SU-DHL-6 (cell line): ENCODE measurements at regions not wholly inside any gene's neighbourhood (a gene's known extent, or its start where the extent isn't known, plus 50 kb on each side); places are given as distances from the start of the nearest gene placed in this dataset.

ENCODE experiments used
- H2AFZ ChIP-seq: fragments of 200-600 bp; sonication (generic); 2 replicates; pipeline ENCODE4 v1.6.1; 2014; ENCODE audit warnings: low read depth, mild to moderate bottlenecking, moderate library complexity, mixed read lengths, antibody characterized with exemption, low read length; ENCODE audit not compliant: severe bottlenecking
- H3F3A ChIP-seq: fragments of 200-600 bp; shearing (Covaris generic); 2 replicates; pipeline ENCODE4 v1.6.0; 2016; ENCODE audit warnings: antibody characterized with exemption, mild to moderate bottlenecking; ENCODE audit not compliant: insufficient read depth
- H3K27ac ChIP-seq: fragments of 200-600 bp; sonication (generic); 2 replicates; pipeline ENCODE4 v1.5.1; 2016; ENCODE audit warnings: low read depth, mild to moderate bottlenecking, low read length, moderate library complexity, mixed read lengths
- H3K27me3 ChIP-seq: fragments of 200-600 bp; sonication (generic), shearing (Covaris generic); 2 replicates; pipeline ENCODE4 v1.6.0; 2014; ENCODE audit warnings: mild to moderate bottlenecking, low read length
- H3K36me3 ChIP-seq: fragments of 200-600 bp; sonication (generic); 2 replicates; pipeline ENCODE4 v1.6.1; 2014; ENCODE audit warnings: mild to moderate bottlenecking, low read length, mixed read lengths
- H3K4me2 ChIP-seq: fragments of 300-600, 200-600 bp; shearing (Covaris generic), sonication (generic); 2 replicates; pipeline ENCODE4 v1.6.0; 2014; ENCODE audit warnings: low read length, low read depth, mild to moderate bottlenecking; ENCODE audit not compliant: poor library complexity, severe bottlenecking
- H3K4me3 ChIP-seq: fragments of 200-600 bp; sonication (generic); 2 replicates; pipeline ENCODE4 v1.5.1; 2014; ENCODE audit warnings: antibody characterized with exemption, low read length, mild to moderate bottlenecking, mixed read lengths; ENCODE audit not compliant: insufficient read depth, poor library complexity, severe bottlenecking
- H3K79me2 ChIP-seq: fragments of 200-600 bp; sonication (generic); 2 replicates; pipeline ENCODE4 v1.6.1; 2014; ENCODE audit warnings: mild to moderate bottlenecking, low read length, moderate library complexity; ENCODE audit not compliant: insufficient read depth
- H3K9ac ChIP-seq: fragments of 200-600 bp; sonication (generic); 2 replicates; pipeline ENCODE4 v1.7.0; 2014; ENCODE audit warnings: mild to moderate bottlenecking, low read length
- H3K9me2 ChIP-seq: fragments of 200-600 bp; sonication (generic); replicated peaks from 2 replicates; pipeline ENCODE4 v1.6.1; 2014; ENCODE audit warnings: low read length; ENCODE audit not compliant: insufficient read depth
- H3K9me3 ChIP-seq: fragments of 200-600 bp; sonication (generic); 2 replicates; pipeline ENCODE4 v1.6.1; 2014; ENCODE audit warnings: low read length, mixed read lengths; ENCODE audit not compliant: insufficient read depth
- H4K20me1 ChIP-seq: fragments of 200-600 bp; sonication (generic); 2 replicates; pipeline ENCODE4 v1.6.1; 2014; ENCODE audit warnings: low read depth, mild to moderate bottlenecking, antibody characterized with exemption, low read length, moderate library complexity, mixed read lengths
- CTCF ChIP-seq: fragments of 200-600 bp; sonication (generic); IDR thresholded peaks from one replicate; pipeline ENCODE4 v1.5.1; 2017; ENCODE audit warnings: antibody characterized with exemption, mild to moderate bottlenecking, low read length, moderate library complexity; ENCODE audit not compliant: insufficient read depth, poor library complexity, severe bottlenecking
- EZH2phosphoT487 ChIP-seq: fragments of 200-600 bp; sonication (generic), shearing (Covaris generic); conservative IDR thresholded peaks from 2 replicates; pipeline ENCODE4 v1.6.1; 2018; ENCODE audit warnings: mild to moderate bottlenecking, antibody characterized with exemption, low read length, moderate library complexity, mixed read lengths

- no peak for TF ChIP-seq EZH2phosphoT487
- TF ChIP-seq CTCF = no peak
- H3K4me2 ChIP-seq = no peak overlapping the region
- no peaks in the 10 kb centered on the region for H3F3A ChIP-seq
- H4K20me1 ChIP-seq = no peaks in the 10 kb centered on the region
- H3K27ac ChIP-seq = no peak overlapping the region
- no peaks in the 10 kb centered on the region for H3K79me2 ChIP-seq
- no peak overlapping the region for H3K9ac ChIP-seq
- no peaks in the 10 kb centered on the region for H3K9me3 ChIP-seq
- H3K27me3 ChIP-seq = no peaks in the 10 kb centered on the region
- H3K36me3 ChIP-seq = no peaks in the 10 kb centered on the region
- H2AFZ ChIP-seq = no peak overlapping the region
- H3K9me2 ChIP-seq = no peaks in the 10 kb centered on the region
- no peak overlapping the region for H3K4me3 ChIP-seq
Observed at GRCh38 chr5:174352681-174353080, 307.2 kb downstream of the NSG2 start.

- H3K79me2 ChIP-seq = no peaks in the 10 kb centered on the region
- TF ChIP-seq CTCF = no peak
- no peak for TF ChIP-seq EZH2phosphoT487
- H3K4me2 ChIP-seq = no peak overlapping the region
- H4K20me1 ChIP-seq = no peaks in the 10 kb centered on the region
- no peaks in the 10 kb centered on the region for H3K36me3 ChIP-seq
- no peaks in the 10 kb centered on the region for H3K9me2 ChIP-seq
- no peak overlapping the region for H3K4me3 ChIP-seq
- H3K27ac ChIP-seq = no peak overlapping the region
- no peak overlapping the region for H2AFZ ChIP-seq
- H3F3A ChIP-seq = no peaks in the 10 kb centered on the region
- H3K9ac ChIP-seq = no peak overlapping the region
- H3K9me3 ChIP-seq = no peaks in the 10 kb centered on the region
- no peaks in the 10 kb centered on the region for H3K27me3 ChIP-seq
Observed at GRCh38 chr5:174354571-174354970, 309.1 kb downstream of the NSG2 start.

- Histone ChIP-seq H3K27ac (no peak overlapping the region), H2AFZ (no peak overlapping the region), H3K27me3 (no peaks in the 10 kb centered on the region), H3K36me3 (no peaks in the 10 kb centered on the region), H3K9ac (no peak overlapping the region), H3F3A (no peaks in the 10 kb centered on the region), H3K4me3 (no peak overlapping the region), H3K9me2 (no peaks in the 10 kb centered on the region), H3K9me3 (no peaks in the 10 kb centered on the region), H3K4me2 (no peak overlapping the region), H4K20me1 (no peaks in the 10 kb centered on the region), H3K79me2 (no peaks in the 10 kb centered on the region)
- no peak for TF ChIP-seq EZH2phosphoT487
- no peak for TF ChIP-seq CTCF
Observed at GRCh38 chr5:174355208-174355612, 309.7 kb downstream of the NSG2 start.

- no peaks in the 10 kb centered on the region for H3K9me3 ChIP-seq
- H3K79me2 ChIP-seq = no peaks in the 10 kb centered on the region
- no peak overlapping the region for H3K9ac ChIP-seq
- H3K36me3 ChIP-seq = no peaks in the 10 kb centered on the region
- TF ChIP-seq EZH2phosphoT487 (no peak), CTCF (no peak)
- H3K27me3 ChIP-seq = no peaks in the 10 kb centered on the region
- no peaks in the 10 kb centered on the region for H4K20me1 ChIP-seq
- H2AFZ ChIP-seq = no peak overlapping the region
- H3K27ac ChIP-seq = no peak overlapping the region
- no peaks in the 10 kb centered on the region for H3K9me2 ChIP-seq
- H3K4me3 ChIP-seq = no peak overlapping the region
- H3F3A ChIP-seq = no peaks in the 10 kb centered on the region
- no peak overlapping the region for H3K4me2 ChIP-seq
Observed at GRCh38 chr5:174355995-174356394, 310.5 kb downstream of the NSG2 start.
